SJCRH30 (cell line): ENCODE measurements at regions not wholly inside any gene's neighbourhood (a gene's known extent, or its start where the extent isn't known, plus 50 kb on each side); places are given as distances from the start of the nearest gene placed in this dataset.

Experiments used
- DNase-seq, 2 experiments: peaks; one replicate each; pipeline ENCODE4 v3.0.0-alpha.2; 2015 to 2020
- H3K27ac ChIP-seq: fragments of 250-450 bp; sonication (Bioruptor Pico); 2 replicates; pipeline ENCODE4 v1.5.1; 2020; ENCODE audit warnings: mild to moderate bottlenecking, moderate library complexity
- H3K27me3 ChIP-seq: fragments of 250-450 bp; sonication (Bioruptor Pico); 2 replicates; pipeline ENCODE4 v1.5.1; 2020; ENCODE audit warnings: mild to moderate bottlenecking, moderate library complexity
- H3K36me3 ChIP-seq: fragments of 250-450 bp; sonication (Bioruptor Pico); 2 replicates; pipeline ENCODE4 v1.5.1; 2020; ENCODE audit warnings: mild to moderate bottlenecking, moderate library complexity
- H3K4me1 ChIP-seq: fragments of 250-450 bp; sonication (Bioruptor Pico); 2 replicates; pipeline ENCODE4 v1.5.1; 2020; ENCODE audit warnings: mild to moderate bottlenecking, moderate library complexity
- H3K4me3 ChIP-seq: fragments of 250-450 bp; sonication (Bioruptor Pico); 2 replicates; pipeline ENCODE4 v1.5.1; 2020; ENCODE audit warnings: mild to moderate bottlenecking, moderate library complexity
- H3K9me3 ChIP-seq: fragments of 250-450 bp; sonication (Bioruptor Pico); replicated peaks from 2 replicates; pipeline ENCODE4 v1.5.1; 2020; ENCODE audit warnings: mild to moderate bottlenecking, moderate library complexity

GRCh38 chr7:54864663-54865062 is 105.7 kb upstream of the SEC61G start:
- peak in 1 of 2 experiments; percentile 56 for DNase-seq
- H3K27ac ChIP-seq = no peak overlapping the region
- H3K27me3 ChIP-seq = 0 out of 2 replicates have a peak, but pooled peaks cover under 1% of the 10 kb centered on the region
- no peak overlapping the region for H3K4me3 ChIP-seq
- no peaks in the 10 kb centered on the region for H3K9me3 ChIP-seq
- no peaks in the 10 kb centered on the region for H3K36me3 ChIP-seq
- peaks cover 9% of the 10 kb centered on the region for H3K4me1 ChIP-seq

GRCh38 chr7:54869523-54869922 is 110.5 kb upstream of the SEC61G start:
- no peak overlapping the region for H3K27ac ChIP-seq
- 0 out of 2 replicates have a peak, but pooled peaks cover 2% of the 10 kb centered on the region for H3K27me3 ChIP-seq
- H3K36me3 ChIP-seq = no peaks in the 10 kb centered on the region
- peaks cover 6% of the 10 kb centered on the region for H3K4me1 ChIP-seq
- no peaks in the 10 kb centered on the region for H3K9me3 ChIP-seq
- no peak overlapping the region for H3K4me3 ChIP-seq
- no peak for DNase-seq

- no peak for DNase-seq
- Histone ChIP-seq H3K4me1 (no peaks in the 10 kb centered on the region), H3K27me3 (0 out of 2 replicates have a peak, but pooled peaks cover under 1% of the 10 kb centered on the region), H3K9me3 (no peaks in the 10 kb centered on the region), H3K27ac (no peak overlapping the region), H3K4me3 (no peak overlapping the region), H3K36me3 (no peaks in the 10 kb centered on the region)
These were observed 115.8 kb upstream of the SEC61G start for GRCh38 chr7:54874804-54875203.

- no peaks in the 10 kb centered on the region for H3K4me1 ChIP-seq
- no peak overlapping the region for H3K27ac ChIP-seq
- no peaks in the 10 kb centered on the region for H3K36me3 ChIP-seq
- no peak for DNase-seq
- no peaks in the 10 kb centered on the region for H3K9me3 ChIP-seq
- no peaks in the 10 kb centered on the region for H3K27me3 ChIP-seq
- H3K4me3 ChIP-seq = no peak overlapping the region
These were observed 118.7 kb upstream of the SEC61G start for GRCh38 chr7:54877683-54878082.

GRCh38 chr7:54878339-54878738 is 119.3 kb upstream of the SEC61G start:
- Histone ChIP-seq H3K4me3 (no peak overlapping the region), H3K9me3 (no peaks in the 10 kb centered on the region), H3K27me3 (no peaks in the 10 kb centered on the region), H3K27ac (no peak overlapping the region), H3K36me3 (no peaks in the 10 kb centered on the region), H3K4me1 (no peaks in the 10 kb centered on the region)
- no peak for DNase-seq

GRCh38 chr7:54879776-54880175 is 120.8 kb upstream of the SEC61G start:
- no peaks in the 10 kb centered on the region for H3K27me3 ChIP-seq
- H3K9me3 ChIP-seq = no peaks in the 10 kb centered on the region
- no peak overlapping the region for H3K27ac ChIP-seq
- no peaks in the 10 kb centered on the region for H3K36me3 ChIP-seq
- DNase-seq = no peak
- no peak overlapping the region for H3K4me3 ChIP-seq
- H3K4me1 ChIP-seq = no peaks in the 10 kb centered on the region

- H3K9me3 ChIP-seq = no peaks in the 10 kb centered on the region
- H3K27me3 ChIP-seq = no peaks in the 10 kb centered on the region
- no peak overlapping the region for H3K27ac ChIP-seq
- DNase-seq = no peak
- no peak overlapping the region for H3K4me3 ChIP-seq
- H3K4me1 ChIP-seq = no peaks in the 10 kb centered on the region
- no peaks in the 10 kb centered on the region for H3K36me3 ChIP-seq
These were observed 121.4 kb upstream of the SEC61G start for GRCh38 chr7:54880326-54880989.

GRCh38 chr7:54881816-54882520 is 123.0 kb upstream of the SEC61G start:
- Histone ChIP-seq H3K4me3 (no peak overlapping the region), H3K27ac (no peak overlapping the region), H3K27me3 (no peaks in the 10 kb centered on the region), H3K4me1 (no peaks in the 10 kb centered on the region), H3K36me3 (no peaks in the 10 kb centered on the region), H3K9me3 (no peaks in the 10 kb centered on the region)
- no peak for DNase-seq

GRCh38 chr7:54882694-54883093 is 123.7 kb upstream of the SEC61G start:
- Histone ChIP-seq H3K27ac (no peak overlapping the region), H3K36me3 (no peaks in the 10 kb centered on the region), H3K9me3 (no peaks in the 10 kb centered on the region), H3K27me3 (no peaks in the 10 kb centered on the region), H3K4me3 (no peak overlapping the region), H3K4me1 (no peaks in the 10 kb centered on the region)
- DNase-seq = no peak

GRCh38 chr7:54883576-54883975 is 124.6 kb upstream of the SEC61G start:
- H3K4me3 ChIP-seq = no peak overlapping the region
- no peaks in the 10 kb centered on the region for H3K4me1 ChIP-seq
- no peaks in the 10 kb centered on the region for H3K9me3 ChIP-seq
- no peaks in the 10 kb centered on the region for H3K36me3 ChIP-seq
- no peak overlapping the region for H3K27ac ChIP-seq
- DNase-seq = no peak
- H3K27me3 ChIP-seq = no peaks in the 10 kb centered on the region

GRCh38 chr7:54885285-54885684 is 126.3 kb upstream of the SEC61G start:
- Histone ChIP-seq H3K9me3 (no peaks in the 10 kb centered on the region), H3K4me1 (no peaks in the 10 kb centered on the region), H3K27ac (no peak overlapping the region), H3K27me3 (no peaks in the 10 kb centered on the region), H3K36me3 (no peaks in the 10 kb centered on the region), H3K4me3 (no peak overlapping the region)
- no peak for DNase-seq

- DNase-seq = no peak
- Histone ChIP-seq H3K27ac (no peak overlapping the region), H3K4me1 (no peaks in the 10 kb centered on the region), H3K36me3 (no peaks in the 10 kb centered on the region), H3K9me3 (no peaks in the 10 kb centered on the region), H3K27me3 (no peaks in the 10 kb centered on the region), H3K4me3 (no peak overlapping the region)
These were observed 129.2 kb upstream of the SEC61G start for GRCh38 chr7:54888067-54888733.

GRCh38 chr7:54888734-54889082 is 129.7 kb upstream of the SEC61G start:
- Histone ChIP-seq H3K27ac (no peak overlapping the region), H3K36me3 (no peaks in the 10 kb centered on the region), H3K4me1 (no peaks in the 10 kb centered on the region), H3K27me3 (no peaks in the 10 kb centered on the region), H3K9me3 (no peaks in the 10 kb centered on the region), H3K4me3 (no peak overlapping the region)
- DNase-seq = no peak

GRCh38 chr7:54897891-54898290 is 120.9 kb upstream of the EGFR start:
- 0 out of 2 replicates have a peak, but pooled peaks cover 5% of the 10 kb centered on the region for H3K4me1 ChIP-seq
- DNase-seq = no peak

GRCh38 chr7:54898659-54899340 is 120.0 kb upstream of the EGFR start:
- no peak for DNase-seq
- no peaks in the 10 kb centered on the region for H3K36me3 ChIP-seq

More at GRCh38 chr7:54897891-54898290, 120.9 kb upstream of the EGFR start:
- no peak overlapping the region for H3K4me3 ChIP-seq
- H3K27ac ChIP-seq = no peak overlapping the region
- H3K9me3 ChIP-seq = 0 out of 2 replicates have a peak, but pooled peaks cover 4% of the 10 kb centered on the region
- H3K27me3 ChIP-seq = peaks cover 5% of the 10 kb centered on the region; the same call in 1 of the 2 replicates
- H3K36me3 ChIP-seq = no peaks in the 10 kb centered on the region

More at GRCh38 chr7:54898659-54899340, 120.0 kb upstream of the EGFR start:
- H3K9me3 ChIP-seq = 0 out of 2 replicates have a peak, but pooled peaks cover 4% of the 10 kb centered on the region
- 0 out of 2 replicates have a peak, but pooled peaks cover 5% of the 10 kb centered on the region for H3K4me1 ChIP-seq
- no peak overlapping the region for H3K4me3 ChIP-seq
- peaks cover 6% of the 10 kb centered on the region for H3K27me3 ChIP-seq
- H3K27ac ChIP-seq = no peak overlapping the region
